Activated CD4-positive, alpha-beta T cell treated with anti-CD3 and anti-CD28 coated beads for 24 hours (primary cell): ENCODE measurements at regions not wholly inside any gene's neighbourhood (a gene's known extent, or its start where the extent isn't known, plus 50 kb on each side); places are given as distances from the start of the nearest gene placed in this dataset.
A peak's percentile ranks its signal among the peaks of the same experiment; 100 is the strongest.
"Not testable (repeated sequence)": the region's sequence is repeated elsewhere in the genome, so short reads cannot be mapped to it uniquely, and the experiment has no call there.

Source experiments
- DNase-seq, 2 donors: peaks; one replicate each; pipeline ENCODE4 v3.0.0-alpha.2; 2020; ENCODE audit warnings: low read depth in 2 of 2

DNA sequence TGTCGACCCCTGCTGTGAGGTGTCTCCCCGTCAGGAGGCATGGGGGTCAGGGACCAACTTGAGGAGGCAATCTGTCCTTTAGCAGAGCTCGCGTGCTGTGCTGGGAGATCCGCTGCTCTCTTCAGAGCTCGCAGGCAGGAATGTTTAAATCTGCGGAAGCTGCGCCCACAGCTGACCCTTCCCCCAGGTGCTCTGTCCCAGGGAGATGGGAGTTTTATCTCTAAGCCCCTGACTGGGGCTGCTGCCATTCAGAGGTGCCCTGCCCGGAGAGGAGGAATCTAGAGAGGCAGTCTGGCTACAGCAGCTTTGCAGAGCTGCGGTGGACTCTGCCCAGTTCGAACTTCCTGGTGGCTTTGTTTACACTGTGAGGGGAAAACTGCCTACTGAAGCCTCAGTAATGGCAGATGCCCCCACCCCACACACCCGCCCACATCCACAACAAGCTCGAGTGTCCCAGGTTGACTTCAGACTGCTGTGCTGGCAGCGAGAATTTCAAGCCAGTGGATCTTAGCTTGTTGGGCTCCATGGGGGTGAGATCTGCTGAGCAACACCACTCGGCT lies 133.1 kb downstream of the CENPC start:
- not testable (repeated sequence) for DNase-seq

DNA sequence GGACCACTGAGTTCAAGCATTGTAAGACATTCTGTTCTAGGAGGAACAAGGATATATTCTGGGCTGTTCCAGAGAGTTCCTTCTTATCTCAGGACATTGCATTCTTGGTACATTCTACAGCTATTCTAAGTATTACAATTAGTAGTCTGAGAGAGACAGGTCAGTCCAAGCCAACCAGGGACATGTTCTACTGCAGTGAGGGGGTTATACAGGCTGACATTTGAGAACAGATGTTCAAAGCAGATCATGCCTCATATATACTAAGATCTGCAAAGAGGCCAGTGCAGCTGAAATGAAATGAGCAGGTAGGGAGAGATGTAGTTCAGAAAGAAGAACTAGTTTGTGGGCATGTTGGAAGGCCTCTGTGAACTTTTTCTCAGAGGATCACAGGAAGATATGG lies 142.0 kb downstream of the CENPC start:
- DNase-seq = no peak

DNA sequence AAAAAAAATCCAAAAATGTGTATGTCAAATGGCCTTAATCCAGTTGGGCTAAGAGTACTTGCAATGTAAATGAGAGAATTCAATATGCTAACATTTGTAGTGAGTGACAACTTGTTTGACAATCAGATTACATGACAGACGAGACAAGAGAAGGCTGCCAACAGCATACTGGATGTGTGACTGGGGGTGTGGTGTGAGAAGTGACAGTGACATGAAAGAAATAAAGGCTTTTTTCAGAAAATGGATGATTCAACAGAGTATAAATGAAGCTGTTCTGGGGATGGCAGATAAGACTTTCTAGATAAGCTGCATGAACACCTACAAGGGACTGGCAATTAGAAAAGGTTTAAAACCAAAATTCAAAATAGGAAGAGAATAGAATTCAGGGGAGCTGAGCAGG lies 143.4 kb downstream of the CENPC start:
- no peak for DNase-seq

DNA sequence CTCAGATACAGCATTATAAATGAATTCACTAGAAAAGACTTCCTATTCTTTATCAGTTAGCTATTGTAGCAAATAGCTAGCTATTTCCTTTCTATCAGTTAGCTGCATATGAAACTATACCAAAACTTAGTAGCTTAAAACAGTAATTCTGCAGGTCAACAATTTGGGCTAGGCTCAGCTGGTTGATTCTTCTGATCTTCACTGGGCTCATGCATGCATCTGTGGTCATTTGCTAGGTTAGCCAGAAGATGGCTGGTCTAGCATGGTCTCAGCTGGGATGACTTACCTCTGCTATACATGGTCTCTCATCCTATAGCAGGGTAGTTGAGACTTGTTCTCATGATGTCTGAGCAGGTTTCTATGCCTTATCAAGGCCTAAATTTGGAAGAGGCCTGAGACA lies 147.4 kb downstream of the CENPC start:
- DNase-seq = no peak

DNA sequence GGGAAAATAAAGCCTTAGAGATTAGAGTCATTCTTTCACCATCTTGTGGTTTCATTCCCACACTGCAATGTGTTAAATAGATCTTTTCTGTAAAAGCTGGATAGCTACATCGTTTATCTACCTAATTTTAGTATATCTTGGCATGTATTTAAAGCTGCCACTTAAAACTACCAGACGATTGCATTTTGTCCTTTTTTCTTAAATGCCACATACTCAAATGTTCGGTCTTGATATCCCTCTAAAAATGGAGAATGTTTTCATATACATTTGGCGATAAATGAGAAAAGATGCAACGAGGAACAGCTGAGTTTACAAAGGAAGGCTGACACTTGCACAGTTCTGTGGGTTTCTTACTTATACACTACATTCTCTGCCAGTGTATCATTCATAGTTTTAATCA lies 148.3 kb downstream of the CENPC start:
- DNase-seq = no peak

DNA sequence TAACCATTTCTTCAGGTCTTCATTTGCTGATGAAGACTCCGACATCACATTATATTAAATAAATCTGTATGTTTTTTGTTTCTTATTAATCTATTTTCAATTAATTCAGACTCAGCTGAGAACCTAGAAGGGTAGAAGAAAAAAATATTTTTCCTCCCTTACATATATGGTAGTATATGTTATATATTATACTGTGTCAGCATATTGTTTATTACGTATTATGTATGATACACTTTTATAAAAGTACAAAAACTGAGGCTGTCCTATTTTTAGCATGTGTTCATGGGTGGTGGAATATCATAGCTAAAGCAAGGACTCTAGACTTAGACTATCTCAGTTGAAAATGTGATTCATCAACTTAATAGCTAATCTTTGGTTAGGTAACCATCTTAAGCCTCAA lies 149.3 kb downstream of the CENPC start:
- DNase-seq = no peak

DNA sequence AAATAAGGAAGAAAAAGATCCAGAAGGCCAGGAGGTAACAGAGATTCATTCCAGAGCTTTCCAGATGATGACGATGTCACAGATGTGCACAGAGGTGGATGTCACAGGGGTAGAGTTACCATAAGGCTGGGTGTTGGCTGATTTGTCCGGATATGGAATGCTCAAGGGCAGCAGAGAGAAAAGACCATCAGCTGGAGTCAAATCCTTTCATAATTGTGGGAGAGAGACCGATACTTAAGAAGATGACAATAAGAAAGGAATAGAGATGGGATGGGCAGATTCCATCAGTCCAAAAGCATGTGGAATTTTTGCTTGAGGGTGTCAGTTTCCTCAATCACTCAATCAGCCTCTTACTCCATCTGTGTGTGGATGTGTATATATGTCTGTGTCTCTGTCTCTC lies 150.4 kb downstream of the CENPC start:
- DNase-seq = no peak

DNA sequence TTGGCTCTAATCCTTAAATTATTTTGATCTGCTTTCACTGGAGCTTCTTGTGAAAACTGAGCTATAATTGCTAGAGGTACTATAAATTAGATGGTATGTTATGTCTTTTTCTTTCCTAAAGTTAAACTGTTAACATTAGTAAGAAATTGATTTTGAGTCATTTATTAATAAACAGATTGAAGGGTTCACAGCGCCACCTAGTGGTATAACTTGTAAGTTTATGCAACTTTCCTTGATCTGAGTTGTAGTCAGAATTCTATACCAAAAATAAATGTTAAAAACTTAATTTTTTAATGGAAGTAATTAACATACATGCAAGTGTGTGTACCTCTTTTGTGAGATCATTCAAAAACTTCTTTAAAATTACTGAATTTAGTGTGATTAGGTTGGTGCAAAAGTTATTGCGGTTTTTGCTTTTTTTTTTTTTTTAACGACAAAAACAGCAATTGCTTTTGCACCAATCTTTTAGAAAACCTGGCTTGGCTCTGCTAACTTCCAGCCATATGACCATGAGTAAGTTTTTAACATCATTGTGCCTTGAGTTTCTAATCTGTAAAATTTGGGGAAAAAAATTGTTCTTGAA lies 151.5 kb downstream of the CENPC start:
- DNase-seq = peak in 1 of 2 donors; percentile 16

DNA sequence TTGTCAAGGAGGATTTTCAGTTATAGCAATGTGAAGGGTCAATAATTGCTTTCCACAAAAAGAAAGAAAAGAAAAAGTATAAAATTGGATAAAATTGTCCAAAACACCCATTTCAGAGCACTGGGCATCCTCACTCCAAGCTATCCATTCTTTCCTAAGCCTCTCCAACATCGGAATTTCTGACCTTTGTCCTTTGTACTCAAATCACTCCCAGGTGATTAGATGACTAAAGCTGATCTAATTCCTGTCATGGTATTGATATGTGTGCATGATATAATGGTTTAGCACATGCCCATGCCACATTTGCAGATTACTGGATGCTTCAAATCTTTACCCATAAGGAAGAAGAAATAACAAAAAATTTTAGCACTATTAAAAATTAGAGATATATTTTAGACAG lies 152.3 kb downstream of the CENPC start:
- no peak for DNase-seq

DNA sequence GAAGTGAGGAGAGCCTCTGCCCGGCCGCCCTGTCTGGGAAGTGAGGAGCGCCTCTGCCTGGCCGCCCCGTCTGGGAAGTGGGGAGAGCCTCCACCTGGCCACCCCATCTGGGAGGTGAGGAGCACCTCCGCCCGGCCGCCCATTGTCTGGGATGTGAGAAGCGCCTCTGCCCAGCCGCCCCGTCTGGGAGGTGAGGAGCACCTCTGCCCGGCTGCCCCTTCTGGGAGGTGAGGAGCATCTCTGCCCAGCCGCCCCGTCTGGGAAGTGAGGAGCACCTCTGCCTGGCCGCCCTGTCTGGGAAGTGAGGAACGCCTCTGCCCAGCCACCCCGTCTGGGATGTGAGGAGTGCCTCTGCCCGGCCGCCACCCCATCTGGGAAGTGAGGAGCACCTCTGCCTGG lies 163.9 kb downstream of the CENPC start:
- DNase-seq = not testable (repeated sequence)

DNA sequence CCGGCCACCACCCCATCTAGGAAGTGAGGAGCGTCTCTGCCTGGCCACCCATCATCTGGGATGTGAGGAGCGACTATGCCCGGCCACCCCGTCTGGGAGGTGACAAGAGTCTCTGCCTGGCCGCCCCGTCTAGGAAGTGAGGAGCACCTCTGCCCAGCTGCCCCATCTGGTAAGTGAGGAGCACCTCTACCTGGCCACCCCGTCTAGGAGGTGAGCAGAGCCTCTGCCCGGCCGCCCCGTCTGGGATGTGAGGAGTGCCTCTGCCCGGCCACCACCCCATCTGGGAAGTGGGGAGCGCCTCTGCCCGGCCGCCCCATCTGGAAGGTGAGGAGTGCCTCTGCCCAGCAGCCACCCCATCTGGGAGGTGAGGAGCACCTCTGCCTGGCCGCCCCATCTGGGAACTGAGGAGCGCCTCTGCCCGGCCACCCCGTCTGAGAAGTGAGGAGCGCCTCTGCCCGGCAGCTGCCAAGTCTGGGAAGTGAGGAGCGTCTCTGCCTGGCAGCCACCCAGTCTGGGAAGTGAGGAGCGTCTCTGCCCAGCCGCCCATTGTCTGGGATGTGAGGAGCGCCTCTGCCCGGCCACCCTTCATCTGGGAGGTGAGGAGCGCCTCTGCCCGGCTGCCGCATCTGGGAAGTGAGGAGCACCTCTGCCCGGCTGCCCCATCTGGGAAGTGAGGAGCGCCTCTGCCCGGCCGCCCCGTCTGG lies 164.4 kb downstream of the CENPC start:
- DNase-seq = not testable (repeated sequence)

DNA sequence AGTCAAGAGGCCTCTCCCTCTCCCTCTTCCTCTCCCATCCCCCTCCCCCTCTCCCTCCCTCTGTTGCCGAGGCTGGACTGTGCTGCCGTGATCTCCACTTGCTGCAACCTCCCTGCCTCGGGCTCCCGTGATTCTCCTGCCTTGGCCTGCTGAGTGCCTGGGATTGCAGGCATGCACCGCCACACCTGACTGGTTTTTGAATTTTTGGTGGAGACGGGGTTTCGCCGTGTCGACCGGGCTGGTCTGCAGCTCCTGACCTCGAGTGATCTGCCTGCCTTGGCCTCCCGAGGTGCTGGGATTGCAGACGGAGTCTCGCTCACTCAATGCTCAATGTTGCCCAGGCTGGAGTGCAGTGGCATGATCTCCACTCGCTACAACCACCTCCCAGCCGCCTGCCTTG lies 165.1 kb downstream of the CENPC start:
- DNase-seq = no peak

DNA sequence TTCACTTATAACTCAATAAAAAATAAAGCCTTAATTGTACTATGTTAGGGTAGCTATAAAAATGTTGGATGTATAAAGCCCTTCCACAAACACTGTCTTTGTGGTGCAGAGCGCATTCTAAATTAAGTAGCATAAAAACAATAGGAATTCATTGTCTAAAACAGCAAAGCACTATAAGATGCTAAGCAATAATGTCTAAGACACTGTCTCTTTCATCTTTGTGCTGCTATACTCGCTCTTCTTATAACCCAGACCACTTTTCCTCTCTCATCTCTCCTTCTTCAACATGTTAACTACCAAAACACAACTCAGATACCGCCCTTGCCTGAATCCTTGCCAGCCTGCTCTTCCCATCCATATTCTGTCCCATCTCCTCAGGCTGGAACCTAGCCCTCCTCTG lies 170.0 kb downstream of the CENPC start:
- DNase-seq = no peak

DNA sequence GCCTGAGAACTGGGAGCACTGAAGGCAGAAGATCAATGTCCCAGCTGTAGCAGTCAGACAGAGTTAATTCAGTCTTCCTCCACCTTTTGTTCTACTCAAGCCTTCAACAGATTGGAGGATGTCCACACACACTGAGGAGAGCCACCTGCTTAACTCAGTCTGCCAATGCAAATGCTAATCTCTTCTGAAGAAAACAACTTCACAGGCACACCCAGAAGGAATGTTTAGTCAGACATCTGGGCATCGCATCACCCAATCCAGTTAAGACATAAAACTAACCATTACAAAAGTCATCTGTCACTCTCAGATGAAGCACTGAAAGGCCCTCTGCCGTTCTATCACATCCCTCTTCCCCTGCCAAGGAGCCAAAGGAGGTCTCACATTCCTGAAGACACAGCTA lies 173.7 kb downstream of the CENPC start:
- DNase-seq = no peak

DNA sequence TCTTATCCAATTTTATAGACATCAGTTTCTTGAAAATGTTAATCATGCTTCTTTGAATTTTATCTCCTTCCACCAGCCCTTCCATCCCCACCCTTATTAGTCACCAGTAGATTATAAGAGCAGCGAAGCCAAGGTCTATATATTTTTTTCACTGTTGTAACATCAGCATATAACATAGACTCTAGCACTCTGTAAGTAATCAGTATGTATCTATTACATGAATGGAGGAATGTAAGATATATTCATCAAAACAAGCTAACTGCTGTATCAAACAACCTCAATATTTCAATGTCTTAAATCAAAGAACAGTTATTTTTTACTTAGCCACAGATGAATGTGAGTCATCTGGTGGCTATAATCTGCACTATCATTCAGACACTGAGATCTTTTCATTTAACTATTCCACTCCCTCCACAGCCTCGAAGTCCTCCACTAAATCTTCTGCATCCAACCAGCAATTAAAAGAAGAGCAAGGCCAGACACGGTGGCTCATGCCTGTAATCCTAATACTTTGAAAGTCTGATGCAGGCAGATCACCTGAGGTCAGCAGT lies 178.9 kb downstream of the CENPC start:
- no peak for DNase-seq

DNA sequence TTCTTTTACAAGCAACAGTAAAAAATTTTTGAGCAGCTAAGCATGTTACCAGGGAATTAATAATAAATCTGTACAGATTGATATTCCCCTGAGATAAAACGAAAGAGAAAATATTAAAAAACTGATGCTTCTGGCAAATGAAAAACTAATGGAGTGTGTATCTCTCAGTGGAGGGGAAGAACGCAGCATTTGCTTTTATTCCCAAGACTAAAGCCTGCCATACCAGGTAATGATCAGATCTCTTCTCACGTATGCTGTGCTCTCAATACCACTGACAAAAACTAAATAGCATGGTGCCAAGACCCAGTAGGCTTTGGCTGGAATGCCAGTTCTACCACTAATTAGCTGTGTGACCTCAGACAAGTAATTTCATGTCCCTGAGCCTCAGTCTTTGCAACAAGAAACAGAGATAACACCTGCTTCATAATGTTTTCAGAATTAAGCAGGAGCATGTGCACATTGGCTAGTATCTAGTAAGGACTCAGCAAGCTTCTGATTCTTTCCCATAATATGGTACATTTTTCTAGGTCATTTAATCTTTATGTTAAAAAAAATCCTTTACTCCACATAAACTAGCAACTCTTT lies 179.6 kb downstream of the CENPC start:
- no peak for DNase-seq

DNA sequence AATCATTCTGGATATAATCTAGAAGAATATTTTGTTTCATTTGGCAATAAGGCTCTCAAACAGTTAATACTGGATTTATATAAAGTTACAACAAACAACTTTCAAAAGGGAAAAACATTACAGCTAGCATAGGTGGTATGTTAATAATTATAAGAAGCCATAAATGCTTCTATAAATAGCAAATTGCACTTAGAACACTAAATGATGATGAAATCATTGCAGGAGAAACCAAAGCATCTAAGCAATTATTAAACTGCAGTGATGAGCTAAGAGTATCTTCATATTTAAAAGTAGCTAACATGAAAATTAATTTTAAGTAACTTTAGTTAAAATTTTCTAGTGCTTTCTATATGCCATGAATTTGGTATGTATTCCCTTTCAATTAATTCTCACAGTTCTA lies 189.5 kb downstream of the CENPC start:
- no peak for DNase-seq

DNA sequence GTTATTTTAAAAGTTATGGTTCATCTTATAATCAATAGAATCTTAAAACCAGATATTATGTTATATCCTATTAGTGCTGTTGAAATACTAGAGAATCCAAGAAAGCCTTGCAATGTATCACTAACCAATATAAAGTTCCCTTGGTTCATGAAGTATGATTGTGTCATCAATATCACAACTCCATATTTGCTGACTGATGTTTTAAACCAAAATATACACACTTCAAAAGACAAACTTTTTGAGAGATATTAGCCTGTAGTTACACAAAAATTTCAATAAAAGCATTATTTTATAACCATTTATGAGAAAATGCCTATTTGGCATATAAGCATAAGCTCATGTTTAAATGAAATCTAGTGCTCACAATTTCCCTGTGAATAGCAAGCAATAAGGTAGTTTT lies 198.6 kb downstream of the CENPC start:
- no peak for DNase-seq

DNA sequence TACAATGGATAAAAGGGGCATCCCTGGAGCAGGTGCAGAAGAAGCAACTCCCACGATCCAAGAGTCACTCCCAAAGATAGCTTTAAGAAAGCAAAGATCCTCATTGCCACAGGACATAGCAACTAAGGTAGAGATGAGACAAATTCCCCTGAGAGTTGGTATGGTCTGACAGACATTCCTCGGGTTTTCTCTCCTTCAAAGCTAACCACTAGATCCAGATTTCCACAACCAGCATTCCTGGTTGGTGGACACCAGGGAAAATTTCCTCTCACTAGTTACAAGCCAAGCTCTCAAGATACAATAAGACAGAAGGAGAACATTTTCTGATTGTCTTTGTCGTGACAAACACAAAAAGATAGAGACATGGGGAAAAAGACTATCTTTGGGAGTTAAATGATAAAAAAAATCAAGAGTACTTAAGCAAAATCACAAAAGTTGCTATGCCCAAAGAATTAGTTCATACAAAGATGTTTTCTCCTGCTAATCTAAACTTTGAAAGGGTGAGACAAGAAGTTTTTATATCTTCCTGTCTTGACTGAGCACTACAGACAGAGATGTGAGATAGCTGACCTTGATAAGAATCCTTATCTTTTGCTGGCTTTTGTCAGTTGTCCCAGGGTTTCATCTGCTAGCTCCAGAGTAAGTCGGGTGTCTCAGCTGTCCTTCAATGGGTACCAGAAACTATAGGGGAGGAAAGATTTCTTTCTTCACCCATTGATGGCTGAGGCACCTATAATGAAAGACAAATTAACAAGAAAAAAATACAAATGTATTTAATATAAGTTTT lies 200.5 kb downstream of the CENPC start:
- DNase-seq = no peak

DNA sequence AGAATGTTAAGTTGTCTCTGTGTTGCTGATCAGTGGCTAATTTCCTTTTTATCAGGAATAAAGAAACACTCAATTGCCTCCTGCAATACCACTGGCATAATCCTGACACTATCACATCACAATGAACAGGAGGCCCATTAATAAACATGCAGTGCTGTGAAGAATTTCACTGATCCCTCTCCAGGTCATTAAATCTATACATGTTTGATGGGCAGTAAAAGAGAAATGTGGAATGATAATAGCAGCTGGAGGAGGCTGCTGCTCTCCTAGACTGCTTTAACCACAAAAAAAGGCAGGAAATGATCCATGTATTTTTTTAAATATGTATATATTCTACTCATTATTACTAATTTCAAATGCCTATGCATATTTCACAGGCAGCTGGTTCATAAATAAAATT lies 202.1 kb downstream of the CENPC start:
- DNase-seq = no peak

DNA sequence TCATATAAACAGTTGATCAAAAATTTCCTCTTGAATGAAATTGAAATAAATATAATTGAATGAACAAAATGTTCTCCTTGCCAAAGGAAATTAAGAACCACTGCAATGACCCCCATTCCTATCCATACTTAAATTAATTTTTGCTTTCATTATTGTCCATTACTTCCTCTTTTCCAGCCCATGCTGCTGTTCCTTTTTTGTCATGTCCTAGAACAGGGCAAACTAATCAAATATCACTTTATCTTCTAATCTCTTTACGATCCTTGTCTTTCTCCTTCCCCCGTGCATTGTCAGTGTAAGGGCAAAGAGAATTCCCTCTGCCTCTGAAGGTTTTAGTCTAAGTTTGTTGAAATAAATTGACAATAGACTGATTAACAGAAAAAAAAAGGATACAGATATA lies 203.0 kb downstream of the CENPC start:
- DNase-seq = no peak

DNA sequence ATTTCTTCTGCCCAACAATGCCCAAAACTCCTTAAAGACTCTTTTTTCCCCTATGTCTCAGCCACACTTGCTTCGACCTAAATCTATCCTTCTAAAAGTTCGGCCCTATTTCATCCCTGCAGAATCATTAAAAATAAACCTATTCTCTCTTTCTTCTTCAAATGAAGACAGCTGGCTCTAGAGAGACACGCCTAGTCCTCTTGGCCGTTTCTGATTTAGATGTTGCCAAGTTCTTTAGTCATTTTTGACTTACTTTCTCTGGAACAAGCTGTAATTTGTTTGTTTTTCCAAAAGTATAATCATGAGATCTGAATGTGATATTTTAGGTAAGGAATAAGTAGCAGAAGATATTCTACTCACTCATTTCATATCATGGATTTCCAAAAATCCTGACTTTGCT lies 211.6 kb downstream of the CENPC start:
- no peak for DNase-seq
